HG03045 (cell line): ENCODE measurements at regions not wholly inside any gene's neighbourhood (a gene's known extent, or its start where the extent isn't known, plus 50 kb on each side); places are given as distances from the start of the nearest gene placed in this dataset.

ENCODE experiments used
- ATAC-seq: cut with Tn5 transposase; IDR thresholded peaks from one replicate; pipeline ENCODE4 v1.9.1; 2021; ENCODE audit warnings: mild to moderate bottlenecking, moderate library complexity; ENCODE audit not compliant: unreplicated experiment

GRCh38 chr18:42258301-42258965, 303.4 kb downstream of the PIK3C3 start:
- ATAC-seq, result no peak

DNA sequence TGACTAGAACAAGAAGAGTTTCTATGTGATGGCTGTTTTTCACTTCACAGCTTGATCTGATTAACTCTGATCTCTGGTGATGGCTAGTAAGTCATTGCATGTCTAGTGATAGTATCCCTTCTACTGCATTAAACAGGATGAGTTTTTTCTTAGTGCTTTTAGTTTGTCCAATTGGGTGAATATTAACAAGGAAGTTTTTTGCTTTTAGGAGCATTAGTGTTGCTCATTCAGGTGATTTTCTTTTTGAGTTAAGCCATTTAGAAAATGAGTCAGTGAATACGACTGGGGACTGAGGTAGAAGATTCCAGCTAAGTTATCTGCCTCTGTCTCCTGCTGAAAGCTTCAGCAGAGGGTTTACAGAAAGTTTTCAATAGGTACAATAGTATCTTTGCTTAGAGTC, 306.7 kb downstream of the PIK3C3 start:
- no peak for ATAC-seq

DNA sequence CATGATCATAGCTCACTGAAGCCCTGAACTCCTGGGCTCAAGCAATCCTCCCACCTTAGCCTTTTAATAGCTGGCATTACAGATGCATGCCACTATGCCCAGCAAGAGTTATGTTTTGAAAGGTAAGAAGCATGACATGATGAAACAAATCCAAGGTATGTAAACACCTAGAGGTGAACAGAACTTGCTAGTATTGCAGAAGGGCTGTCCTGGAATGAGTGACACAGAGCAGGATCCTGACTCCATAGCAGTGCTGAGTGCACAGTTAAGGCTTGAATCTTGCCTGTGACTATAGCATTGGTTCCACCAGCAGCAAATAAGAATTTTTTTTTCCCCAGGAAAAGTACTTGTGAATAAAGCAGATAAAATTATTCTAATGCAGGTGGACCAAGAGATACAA, 309.5 kb downstream of the PIK3C3 start:
- no peak for ATAC-seq

GRCh38 chr18:42268186-42268725, 313.2 kb downstream of the PIK3C3 start:
- no peak for ATAC-seq

- ATAC-seq, result no peak
These were observed 313.8 kb downstream of the PIK3C3 start for GRCh38 chr18:42268798-42269197.

GRCh38 chr18:42271647-42272414, 316.8 kb downstream of the PIK3C3 start:
- no peak for ATAC-seq

- no peak for ATAC-seq
These were observed 319.6 kb downstream of the PIK3C3 start for GRCh38 chr18:42274488-42275137.

GRCh38 chr18:42275138-42275535, 320.1 kb downstream of the PIK3C3 start:
- no peak for ATAC-seq

- ATAC-seq, result no peak
These were observed 321.1 kb downstream of the PIK3C3 start for GRCh38 chr18:42275949-42276730.

GRCh38 chr18:42281124-42281523, 326.1 kb downstream of the PIK3C3 start:
- ATAC-seq, result no peak

DNA sequence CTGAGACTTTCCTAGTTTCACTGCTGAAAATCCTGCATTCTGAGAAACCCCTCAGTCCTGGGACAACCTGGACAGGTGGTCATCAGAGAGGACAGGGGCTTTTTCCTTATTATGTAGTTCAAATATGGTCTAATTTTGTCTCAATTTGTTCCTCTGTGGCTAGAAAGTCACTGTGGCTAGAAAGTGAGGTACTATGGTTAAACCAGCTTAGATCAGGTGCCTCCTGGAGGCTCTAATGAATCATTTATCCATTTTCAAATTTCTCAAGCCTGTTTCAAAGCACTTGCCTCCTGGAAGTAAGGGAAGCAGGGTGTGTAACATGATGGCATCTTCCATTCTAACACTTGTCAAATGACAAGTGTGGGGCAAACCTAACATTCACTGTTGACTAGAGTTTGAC, 326.8 kb downstream of the PIK3C3 start:
- ATAC-seq, result no peak

DNA sequence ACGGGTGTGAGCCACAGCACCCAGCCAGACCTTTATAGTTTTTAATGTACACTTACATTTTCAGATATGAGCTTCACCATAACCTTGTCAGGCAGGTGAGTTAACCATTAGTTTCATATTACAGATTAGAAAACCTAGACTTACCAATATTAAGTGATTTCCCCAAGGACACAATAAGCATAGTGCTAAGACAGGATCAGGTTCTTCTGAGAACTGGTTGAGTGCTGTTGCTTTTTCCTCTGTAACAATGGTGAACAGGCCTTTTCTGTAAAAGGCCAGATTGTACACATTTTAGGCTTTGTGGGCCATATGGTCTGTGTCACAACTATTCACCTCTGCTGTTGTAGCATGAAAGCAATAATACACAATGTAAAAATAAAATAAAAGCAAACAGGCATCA, 332.0 kb downstream of the PIK3C3 start:
- ATAC-seq, result no peak

DNA sequence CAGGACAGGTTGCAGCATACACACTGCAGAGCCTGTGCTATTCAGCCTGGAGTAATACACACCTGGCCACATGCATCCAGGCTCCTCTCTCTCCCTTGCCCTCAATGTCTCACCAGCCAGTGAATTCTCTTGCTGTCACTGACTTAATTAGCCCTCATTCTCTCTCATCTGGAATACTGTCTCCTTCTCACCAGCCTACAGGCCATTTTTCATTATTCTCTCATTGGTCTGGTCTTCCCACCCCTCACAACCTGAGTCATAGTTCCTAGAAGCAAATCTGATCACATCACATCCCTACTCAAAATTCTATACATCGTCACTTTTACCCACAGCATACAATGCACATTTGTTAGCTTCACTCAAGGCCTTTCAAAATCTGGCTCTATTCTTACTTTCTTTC, 333.1 kb downstream of the PIK3C3 start:
- no peak for ATAC-seq

GRCh38 chr18:42289526-42289925, 334.5 kb downstream of the PIK3C3 start:
- ATAC-seq, result no peak

DNA sequence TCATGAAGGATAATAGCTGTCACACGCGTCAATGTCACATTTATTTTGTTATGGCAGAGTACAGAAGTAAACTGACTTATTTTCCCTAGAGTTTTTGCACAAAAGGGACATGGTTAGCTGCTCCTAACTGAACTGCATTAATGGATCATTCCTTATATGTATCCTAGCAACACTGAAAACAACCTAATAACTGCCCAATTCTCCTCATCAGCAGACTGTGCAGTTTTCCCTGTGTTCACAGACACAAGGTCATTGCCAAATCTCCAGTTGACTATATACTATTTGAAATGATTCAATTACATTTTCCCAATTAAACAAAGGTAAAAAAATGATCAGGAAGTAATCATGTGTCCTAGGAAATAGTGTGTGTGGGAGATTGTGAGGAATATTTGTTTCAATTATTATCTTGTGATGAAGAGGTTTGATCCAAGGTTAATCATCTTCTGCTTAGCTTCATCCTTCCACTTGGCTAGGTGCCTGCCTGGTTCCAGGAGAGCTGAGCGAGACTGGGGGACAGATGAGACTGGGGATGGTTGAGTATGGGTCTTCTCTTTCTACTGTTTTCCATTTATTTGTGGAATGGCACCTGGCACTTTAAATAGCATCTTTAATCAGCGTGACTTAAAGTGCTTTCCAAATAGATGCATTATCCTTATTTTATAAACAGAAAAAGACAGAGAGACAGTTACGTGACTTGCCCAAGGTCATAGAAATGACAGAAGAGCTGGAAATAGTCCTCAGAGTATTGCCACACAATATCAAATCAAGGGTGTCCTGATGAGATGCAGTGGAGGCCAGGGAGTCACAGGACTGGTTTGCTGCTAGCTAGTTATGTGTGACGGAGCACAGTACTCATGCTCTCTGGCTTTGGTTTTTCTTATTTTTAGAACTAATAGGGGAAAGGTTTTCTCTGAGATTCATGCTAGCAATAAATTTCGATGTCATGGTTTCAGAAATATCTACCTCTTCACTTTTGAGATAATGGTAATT, 335.6 kb downstream of the PIK3C3 start:
- ATAC-seq, result no peak

GRCh38 chr18:42292654-42293053, 337.6 kb downstream of the PIK3C3 start:
- no peak for ATAC-seq

GRCh38 chr18:42296192-42296591, 341.2 kb downstream of the PIK3C3 start:
- no peak for ATAC-seq

DNA sequence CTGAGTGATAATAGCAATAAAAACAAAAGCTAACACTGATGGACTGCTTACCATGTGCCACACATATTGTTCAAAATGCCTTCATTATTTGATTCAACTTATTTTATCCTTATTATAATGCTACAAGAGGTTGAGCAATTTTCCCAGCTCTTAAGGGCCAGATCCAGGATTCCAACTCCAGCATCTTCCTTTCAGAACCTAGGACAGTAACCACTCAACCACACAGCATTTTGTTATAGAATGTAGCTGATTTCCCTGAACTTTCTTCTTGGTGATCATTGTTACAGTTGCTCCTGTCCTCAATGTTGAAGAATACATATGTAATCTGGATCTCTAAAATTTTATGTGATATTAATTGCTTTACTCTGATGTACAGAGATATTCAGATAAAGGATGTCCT, 341.7 kb downstream of the PIK3C3 start:
- no peak for ATAC-seq

DNA sequence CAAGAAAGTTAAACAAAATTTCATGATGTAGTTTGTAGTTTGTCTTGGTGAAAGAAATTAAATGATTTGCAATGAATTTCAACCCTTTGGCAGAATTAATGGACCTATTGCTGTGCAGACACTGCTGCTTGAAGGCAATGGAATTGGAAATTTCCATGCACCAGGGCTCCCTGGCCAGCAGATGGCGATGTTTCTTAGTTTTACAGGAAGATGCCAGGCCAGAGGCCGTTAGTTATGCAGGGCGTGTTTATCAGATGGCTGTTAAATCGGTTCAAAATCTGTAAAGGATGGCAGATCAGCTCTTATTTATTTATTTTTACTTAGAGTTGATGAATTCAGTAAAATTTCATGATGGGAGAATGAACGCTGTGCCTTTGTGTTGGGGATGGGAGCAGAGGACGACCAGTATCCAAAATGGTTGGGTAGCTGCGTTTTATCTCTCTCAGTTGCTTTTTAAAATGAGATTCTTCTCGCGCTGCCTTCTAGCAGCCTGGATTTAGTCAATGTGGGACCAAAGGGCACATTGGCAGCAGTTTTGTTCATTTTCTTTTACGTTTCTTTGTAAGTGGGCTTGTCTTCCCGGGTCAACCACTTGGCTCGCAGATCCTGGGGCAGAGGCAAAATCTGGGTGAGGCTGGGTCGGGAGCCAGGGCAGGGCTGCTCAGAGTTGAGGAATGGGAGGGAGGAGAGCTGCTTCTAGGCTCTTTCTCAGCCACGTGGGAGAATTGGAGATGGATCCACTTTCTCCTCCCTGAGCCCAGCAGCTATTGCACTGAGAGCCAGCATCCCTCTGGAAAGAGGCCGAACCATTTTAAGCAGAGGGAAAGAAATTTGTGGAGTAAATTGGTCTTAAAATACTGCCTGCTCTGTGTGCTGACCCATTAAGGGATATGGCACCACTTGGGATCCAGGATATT, 344.0 kb downstream of the PIK3C3 start:
- ATAC-seq, result peak; percentile 77
